ENCODE measurements at regions not wholly inside any gene's neighbourhood (a gene's known extent, or its start where the extent isn't known, plus 50 kb on each side); places are given as distances from the start of the nearest gene placed in this dataset.

DNA sequence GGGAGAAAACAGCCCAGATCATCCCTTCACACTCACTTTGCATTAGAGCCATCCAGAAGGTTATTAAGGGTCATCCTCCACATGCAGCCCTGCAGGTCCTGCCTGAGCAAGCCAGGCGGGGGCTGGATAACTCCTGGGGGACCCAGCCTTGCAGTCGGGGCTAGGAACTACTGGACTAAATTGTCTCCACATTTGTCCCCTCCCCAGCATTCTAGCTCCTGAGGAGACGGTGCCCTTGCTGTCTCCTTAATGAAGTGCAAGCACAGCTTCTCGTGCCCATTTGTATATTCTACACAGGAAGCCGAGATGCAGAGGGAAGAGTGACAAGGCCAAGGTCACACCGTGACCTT, 185.2 kb downstream of the C16orf95 start:
- TF ChIP-seq CTCF (IDR thresholded peaks at IDR 0.05; ENCODE audit: low read depth, low read length) (no peak), EZH2phosphoT487 (IDR thresholded peaks at IDR 0.05; ENCODE audit: low read depth) (no peak)
